Activated naive CD4-positive, alpha-beta T cell treated with anti-CD3 and anti-CD28 coated beads, Interleukin-2, amount 50 U/mL, for 72 hours (primary cell): ENCODE measurements at regions not wholly inside any gene's neighbourhood (a gene's known extent, or its start where the extent isn't known, plus 50 kb on each side); places are given as distances from the start of the nearest gene placed in this dataset.

Experiments used
- ATAC-seq, 2 donors: fragments of 150-1000 bp; cut with Tn5 transposase; 2 replicates each; pipeline ENCODE4 v1.10.0; 2021; ENCODE audit warnings: mild to moderate bottlenecking in 2 of 2, moderate library complexity in 2 of 2
- DNase-seq, 2 donors: peaks; one replicate each; pipeline ENCODE4 v3.0.0; 2021 to 2022; ENCODE audit warnings: low spot score in 2 of 2
- H3K27ac Mint-ChIP-seq, 2 donors: one replicate each; pipeline ENCODE4 v1.8.0; 2022; ENCODE audit warnings: mild to moderate bottlenecking in 2 of 2, mixed read lengths in 2 of 2
- H3K36me3 Mint-ChIP-seq, 2 donors: one replicate each; pipeline ENCODE4 v1.8.0; 2022; ENCODE audit warnings: mixed read lengths in 2 of 2
- H3K9me3 Mint-ChIP-seq, 2 donors: one replicate each; pipeline ENCODE4 v1.8.0; 2022; ENCODE audit warnings: mixed read lengths in 2 of 2

GRCh38 chr9:117466111-117466510 lies 51.3 kb upstream of the ASTN2 start:
- Mint-ChIP-seq H3K27ac (no peak overlapping the region), H3K9me3 (peaks cover 0 to 10% of the 10 kb centered on the region in 2 donors), H3K36me3 (no peaks in the 10 kb centered on the region)
- DNase-seq (no peak), ATAC-seq (no peak)

- peaks cover 0 to 10% of the 10 kb centered on the region in 2 donors for H3K9me3 Mint-ChIP-seq
- no peak overlapping the region for H3K27ac Mint-ChIP-seq
- DNase-seq (no peak), ATAC-seq (no peak)
- H3K36me3 Mint-ChIP-seq, result no peaks in the 10 kb centered on the region
Observed at GRCh38 chr9:117465706-117466105, 50.8 kb upstream of the ASTN2 start.

GRCh38 chr9:117464941-117465616 lies 50.2 kb upstream of the ASTN2 start:
- no peak for DNase-seq
- peaks cover 0 to 10% of the 10 kb centered on the region in 2 donors for H3K9me3 Mint-ChIP-seq
- no peaks in the 10 kb centered on the region for H3K36me3 Mint-ChIP-seq
- H3K27ac Mint-ChIP-seq, result no peak overlapping the region
- ATAC-seq, result no peak
